OCI-LY3 (cell line): ENCODE measurements at regions not wholly inside any gene's neighbourhood (a gene's known extent, or its start where the extent isn't known, plus 50 kb on each side); places are given as distances from the start of the nearest gene placed in this dataset.
"Not testable (repeated sequence)": the region's sequence is repeated elsewhere in the genome, so short reads cannot be mapped to it uniquely, and the experiment has no call there.

Experiments
- H2AFZ ChIP-seq: fragments of 200-600, 300-600 bp; shearing (Covaris generic); 2 replicates; pipeline ENCODE4 v1.6.0; 2014; ENCODE audit warnings: antibody characterized with exemption, low read depth, low read length
- H3K27ac ChIP-seq: fragments of 200-600, 300-600 bp; sonication (generic); 2 replicates; pipeline ENCODE4 v1.5.1; 2014; ENCODE audit warnings: mild to moderate bottlenecking, low read length, moderate library complexity, mixed read lengths
- H3K27me3 ChIP-seq: fragments of 200-600, 300-600 bp; sonication (generic); 2 replicates; pipeline ENCODE4 v1.6.1; 2014; ENCODE audit warnings: low read depth, low read length, mixed read lengths
- H3K36me3 ChIP-seq: fragments of 200-600, 300-600 bp; sonication (generic); replicated peaks from 2 replicates; pipeline ENCODE3; 2014; ENCODE audit warnings: low read depth, low read length, mixed read lengths
- H3K4me1 ChIP-seq: fragments of 300-600, 200-600 bp; sonication (generic); 2 replicates; pipeline ENCODE4 v1.6.1; 2014; ENCODE audit warnings: low read length, mixed read lengths
- H3K4me2 ChIP-seq: fragments of 200-600, 300-600 bp; sonication (generic); 2 replicates; pipeline ENCODE4 v1.6.1; 2014; ENCODE audit warnings: low read length, mixed read lengths
- H3K4me3 ChIP-seq: fragments of 300-600, 200-600 bp; sonication (generic); 2 replicates; pipeline ENCODE4 v1.5.1; 2014; ENCODE audit warnings: antibody characterized with exemption, mild to moderate bottlenecking, low read length, moderate library complexity
- H3K79me2 ChIP-seq: fragments of 300-600, 200-600 bp; shearing (Covaris generic); 2 replicates; pipeline ENCODE4 v1.6.1; 2014; ENCODE audit warnings: mild to moderate bottlenecking, low read length, mixed read lengths
- H3K9ac ChIP-seq: fragments of 300-600, 200-600 bp; shearing (Covaris generic); 2 replicates; pipeline ENCODE4 v1.6.0; 2014; ENCODE audit warnings: mild to moderate bottlenecking, low read length, moderate library complexity
- H3K9me3 ChIP-seq: fragments of 200-600, 300-600 bp; shearing (Covaris generic); 2 replicates; pipeline ENCODE4 v1.6.1; 2014; ENCODE audit warnings: low read length, mixed read lengths; ENCODE audit not compliant: insufficient read depth
- H4K20me1 ChIP-seq: fragments of 200-600, 300-600 bp; sonication (generic); 2 replicates; pipeline ENCODE4 v1.6.1; 2016; ENCODE audit warnings: low read length, mixed read lengths; ENCODE audit not compliant: insufficient read depth
- CTCF ChIP-seq: fragments of 200-600, 300-600 bp; sonication (generic); IDR thresholded peaks from 2 replicates; pipeline ENCODE4 v1.5.1; 2014; ENCODE audit warnings: antibody characterized with exemption, low read length, low read depth
- EZH2phosphoT487 ChIP-seq: fragments of 200-600 bp; shearing (Covaris generic); IDR thresholded peaks from 2 replicates; pipeline ENCODE4 v1.6.1; 2018; ENCODE audit warnings: antibody characterized with exemption, mixed run types, low read depth

DNA sequence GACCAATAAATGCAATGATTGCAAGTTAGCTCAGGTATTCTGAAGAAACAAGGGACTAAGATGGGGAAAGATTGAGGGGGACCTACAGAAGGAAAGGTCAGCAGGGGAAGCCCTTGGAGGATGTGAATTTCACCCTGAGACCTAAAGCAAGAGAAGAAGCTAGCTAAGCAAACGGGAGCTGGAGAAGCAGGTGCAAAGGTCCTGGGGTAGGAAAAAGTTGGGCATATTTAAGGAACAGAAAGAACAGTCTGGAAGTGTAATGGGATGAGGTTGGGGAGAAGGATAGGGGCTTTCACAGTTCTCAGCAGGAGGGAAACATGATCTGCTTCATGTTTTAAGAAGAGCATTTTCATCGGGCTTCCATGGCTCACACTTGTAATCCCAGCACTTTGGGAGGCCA, 89.7 kb upstream of the SLC45A1 start:
- no peak overlapping the region for H3K4me3 ChIP-seq
- H4K20me1 ChIP-seq = no peaks in the 10 kb centered on the region
- H3K4me2 ChIP-seq = no peak overlapping the region
- H3K27ac ChIP-seq = no peak overlapping the region
- no peaks in the 10 kb centered on the region for H3K79me2 ChIP-seq
- no peaks in the 10 kb centered on the region for H3K9me3 ChIP-seq
- H3K9ac ChIP-seq = no peak overlapping the region
- no peaks in the 10 kb centered on the region for H3K36me3 ChIP-seq
- no peak overlapping the region for H2AFZ ChIP-seq
- TF ChIP-seq CTCF (no peak), EZH2phosphoT487 (no peak)
- peaks cover 13% of the 10 kb centered on the region for H3K4me1 ChIP-seq
- H3K27me3 ChIP-seq = no peaks in the 10 kb centered on the region

- H4K20me1 ChIP-seq, H3K79me2 ChIP-seq, H3K4me3 ChIP-seq: not testable (repeated sequence)
Measured at GRCh38 chr1:8227674-8228073, 90.2 kb upstream of the SLC45A1 start.

GRCh38 chr1:8226747-8227146, 91.2 kb upstream of the SLC45A1 start:
- Histone ChIP-seq H3K4me2 (no peak overlapping the region), H3K9ac (no peak overlapping the region), H3K4me1 (peaks cover 13% of the 10 kb centered on the region), H4K20me1 (no peaks in the 10 kb centered on the region), H3K36me3 (no peaks in the 10 kb centered on the region), H2AFZ (no peak overlapping the region), H3K4me3 (no peak overlapping the region), H3K27me3 (no peaks in the 10 kb centered on the region), H3K9me3 (no peaks in the 10 kb centered on the region), H3K79me2 (no peaks in the 10 kb centered on the region), H3K27ac (no peak overlapping the region)
- TF ChIP-seq CTCF (no peak), EZH2phosphoT487 (no peak)

More at GRCh38 chr1:8227674-8228073, 90.2 kb upstream of the SLC45A1 start:
- H3K27ac ChIP-seq, H3K4me2 ChIP-seq, H3K9ac ChIP-seq, H3K9me3 ChIP-seq, H2AFZ ChIP-seq, H3K27me3 ChIP-seq, H3K36me3 ChIP-seq: not testable (repeated sequence)
- peaks cover 13% of the 10 kb centered on the region for H3K4me1 ChIP-seq

DNA sequence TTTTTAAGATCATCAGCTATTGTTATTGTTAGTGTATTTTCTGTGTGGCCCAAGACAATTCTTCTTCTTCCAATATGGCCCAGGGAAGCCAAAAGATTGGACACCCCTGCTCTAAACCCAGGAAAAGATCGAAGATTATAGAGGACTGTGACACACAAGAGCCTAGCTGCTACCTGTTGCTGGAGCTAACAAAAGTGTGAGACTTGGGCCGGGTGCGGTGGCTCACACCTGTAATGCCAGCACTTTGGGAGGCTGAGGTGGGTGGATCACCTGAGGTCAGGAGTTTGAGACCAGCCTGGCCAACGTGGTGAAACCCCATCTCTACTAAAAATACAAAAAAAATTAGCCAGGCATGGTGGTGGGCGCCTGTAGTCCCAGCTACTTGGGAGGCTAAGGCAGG, 91.9 kb upstream of the SLC45A1 start:
- H3K27ac ChIP-seq, H3K79me2 ChIP-seq, H3K36me3 ChIP-seq, H3K9ac ChIP-seq, H3K9me3 ChIP-seq, H4K20me1 ChIP-seq, H3K4me2 ChIP-seq, H3K4me3 ChIP-seq, H3K27me3 ChIP-seq, H2AFZ ChIP-seq: not testable (repeated sequence)
- peaks cover 13% of the 10 kb centered on the region for H3K4me1 ChIP-seq

DNA sequence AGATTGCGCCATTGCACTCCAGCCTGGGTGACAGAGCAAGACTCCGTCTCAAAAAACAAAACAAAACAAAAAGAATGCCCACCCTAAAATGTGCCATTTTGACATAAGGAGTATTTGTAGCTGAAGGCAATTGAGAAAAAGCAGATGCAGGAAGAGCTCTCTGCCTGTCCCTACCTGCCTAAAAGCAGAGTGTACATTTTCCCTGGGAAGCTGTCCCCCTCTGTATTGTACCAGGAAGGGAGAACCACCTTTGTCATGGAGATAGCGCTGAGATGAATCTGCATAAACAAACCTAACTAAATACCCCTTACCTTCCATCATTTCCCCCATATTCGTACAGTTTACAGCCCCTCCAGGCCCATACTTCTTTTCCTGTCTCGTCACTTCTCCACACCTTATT, 94.4 kb upstream of the SLC45A1 start:
- H3K27me3 ChIP-seq = no peaks in the 10 kb centered on the region
- TF ChIP-seq EZH2phosphoT487 = no peak
- TF ChIP-seq CTCF = no peak
- no peak overlapping the region for H3K9ac ChIP-seq
- peaks cover 13% of the 10 kb centered on the region for H3K4me1 ChIP-seq
- H3K27ac ChIP-seq = no peak overlapping the region
- H2AFZ ChIP-seq = no peak overlapping the region
- H3K9me3 ChIP-seq = no peaks in the 10 kb centered on the region
- no peak overlapping the region for H3K4me2 ChIP-seq
- H3K79me2 ChIP-seq = no peaks in the 10 kb centered on the region
- no peak overlapping the region for H3K4me3 ChIP-seq
- H3K36me3 ChIP-seq = no peaks in the 10 kb centered on the region
- H4K20me1 ChIP-seq = no peaks in the 10 kb centered on the region
